ENCODE measurements at regions not wholly inside any gene's neighbourhood (a gene's known extent, or its start where the extent isn't known, plus 50 kb on each side); places are given as distances from the start of the nearest gene placed in this dataset.

- no peaks in the 10 kb centered on the region for H3K27me3 ChIP-seq
- 90% methylated on average over 1 of the region's 1 CpG for WGBS
- DNase-seq (ENCODE audit: extremely low spot score), result no peak
- no peak overlapping the region for H3K4me3 ChIP-seq
- intact Hi-C loops (cut with DNase I), result no loop called here
- no peaks in the 10 kb centered on the region for H3K36me3 ChIP-seq
- H3K4me1 ChIP-seq, result no peaks in the 10 kb centered on the region
- TF ChIP-seq CTCF (IDR thresholded peaks at IDR 0.05), result no peak
- no peak for TF ChIP-seq POLR2AphosphoS5 (IDR thresholded peaks at IDR 0.05)
- TF ChIP-seq POLR2A (IDR thresholded peaks at IDR 0.05; ENCODE audit: low read depth), result no peak
- no peak for TF ChIP-seq EP300 (IDR thresholded peaks at IDR 0.05)
- no peak overlapping the region for H3K27ac ChIP-seq (replicated peaks in 1 of 4)
- H3K9me3 ChIP-seq, result no peaks in the 10 kb centered on the region
Measured at GRCh38 chr4:181105487-181105886, 1137.7 kb upstream of the TENM3 start.

- Histone ChIP-seq H3K27ac (replicated peaks in 1 of 4) (no peak overlapping the region), H3K4me3 (no peak overlapping the region), H3K9me3 (no peaks in the 10 kb centered on the region), H3K27me3 (no peaks in the 10 kb centered on the region), H3K4me1 (no peaks in the 10 kb centered on the region), H3K36me3 (no peaks in the 10 kb centered on the region)
- intact Hi-C loops (cut with DNase I), result no loop called here
- DNase-seq (ENCODE audit: extremely low spot score), result no peak
- no peak for TF ChIP-seq POLR2A (IDR thresholded peaks at IDR 0.05; ENCODE audit: low read depth)
- TF ChIP-seq CTCF (IDR thresholded peaks at IDR 0.05), result no peak
- TF ChIP-seq POLR2AphosphoS5 (IDR thresholded peaks at IDR 0.05), result no peak
- TF ChIP-seq EP300 (IDR thresholded peaks at IDR 0.05), result no peak
- WGBS, result 71% methylated on average over 2 of the region's 2 CpGs
Measured at GRCh38 chr4:181106398-181106797, 1136.8 kb upstream of the TENM3 start.

DNA sequence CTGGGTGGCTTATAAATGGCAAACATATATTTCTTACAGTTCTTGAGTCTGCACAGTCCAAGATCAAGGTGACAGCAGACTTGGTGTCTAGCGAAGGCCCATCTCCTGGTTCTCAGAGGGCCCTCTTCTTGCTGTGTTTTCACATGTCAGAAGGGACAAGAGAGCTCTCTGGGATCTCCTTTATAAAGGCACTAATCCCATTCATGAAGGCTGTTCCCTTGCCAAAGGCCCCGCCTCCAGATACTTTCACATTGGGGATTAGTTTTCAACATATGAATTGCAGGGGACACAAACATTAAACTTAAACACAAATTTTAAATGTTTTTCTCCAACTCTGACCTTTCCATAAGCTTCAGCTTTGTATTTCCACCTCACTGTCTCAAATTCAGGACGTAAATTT is 1135.0 kb upstream of the TENM3 start:
- Histone ChIP-seq H3K4me1 (no peaks in the 10 kb centered on the region), H3K27me3 (no peaks in the 10 kb centered on the region), H3K36me3 (no peaks in the 10 kb centered on the region), H3K4me3 (no peak overlapping the region), H3K9me3 (no peaks in the 10 kb centered on the region), H3K27ac (replicated peaks in 1 of 4) (no peak overlapping the region)
- DNase-seq (ENCODE audit: extremely low spot score), result no peak
- TF ChIP-seq POLR2A (IDR thresholded peaks at IDR 0.05; ENCODE audit: low read depth) (no peak), CTCF (IDR thresholded peaks at IDR 0.05) (no peak), POLR2AphosphoS5 (IDR thresholded peaks at IDR 0.05) (no peak), EP300 (IDR thresholded peaks at IDR 0.05) (no peak)
- intact Hi-C loops (cut with DNase I), result no loop called here
- 78% methylated on average over 3 of the region's 3 CpGs for WGBS

DNA sequence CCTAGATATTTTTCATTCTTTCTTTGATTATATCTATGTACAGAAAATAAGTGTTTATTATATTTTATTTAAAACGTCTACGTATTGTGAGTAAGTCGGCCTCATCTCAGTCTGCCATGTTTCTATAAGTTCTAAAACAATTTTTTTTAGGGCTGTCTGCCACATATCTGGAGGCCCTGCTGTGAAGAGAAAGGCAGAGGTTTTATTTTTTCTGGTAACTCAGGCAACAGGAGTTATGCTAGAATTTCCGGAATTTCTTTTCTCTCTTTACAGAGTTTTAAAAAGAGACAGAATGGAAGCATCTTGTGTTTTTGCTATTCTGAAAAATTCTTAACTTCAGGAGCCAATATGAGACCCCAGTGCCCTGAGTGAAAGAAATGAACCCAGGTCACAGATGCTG is 1124.0 kb upstream of the TENM3 start:
- H3K4me3 ChIP-seq, result no peak overlapping the region
- H3K27ac ChIP-seq (replicated peaks in 1 of 4), result no peak overlapping the region
- no peak for DNase-seq (ENCODE audit: extremely low spot score)
- no peaks in the 10 kb centered on the region for H3K9me3 ChIP-seq
- TF ChIP-seq POLR2AphosphoS5 (IDR thresholded peaks at IDR 0.05), result no peak
- no peaks in the 10 kb centered on the region for H3K27me3 ChIP-seq
- intact Hi-C loops (cut with DNase I), result no loop called here
- no peaks in the 10 kb centered on the region for H3K36me3 ChIP-seq
- WGBS, result 76% methylated on average over 4 of the region's 4 CpGs
- H3K4me1 ChIP-seq, result no peaks in the 10 kb centered on the region

- intact Hi-C loops (cut with DNase I), result no loop called here
- no peaks in the 10 kb centered on the region for H3K4me1 ChIP-seq
- 91% methylated on average over 7 of the region's 7 CpGs for WGBS
- no peak for DNase-seq (ENCODE audit: extremely low spot score)
- no peak overlapping the region for H3K27ac ChIP-seq (replicated peaks in 1 of 4)
- TF ChIP-seq POLR2AphosphoS5 (IDR thresholded peaks at IDR 0.05), result no peak
- no peak for TF ChIP-seq EP300 (IDR thresholded peaks at IDR 0.05)
- TF ChIP-seq CTCF (IDR thresholded peaks at IDR 0.05), result no peak
- H3K27me3 ChIP-seq, result no peaks in the 10 kb centered on the region
- no peaks in the 10 kb centered on the region for H3K36me3 ChIP-seq
- no peak overlapping the region for H3K4me3 ChIP-seq
- H3K9me3 ChIP-seq, result no peaks in the 10 kb centered on the region
Measured at GRCh38 chr4:181121733-181122132, 1121.5 kb upstream of the TENM3 start.

All from esophagus muscularis mucosa (tissue), 4 donors.